ENCODE measurements at regions not wholly inside any gene's neighbourhood (a gene's known extent, or its start where the extent isn't known, plus 50 kb on each side); places are given as distances from the start of the nearest gene placed in this dataset.
"Not testable (repeated sequence)": the region's sequence is repeated elsewhere in the genome, so short reads cannot be mapped to it uniquely, and the experiment has no call there.

DNA sequence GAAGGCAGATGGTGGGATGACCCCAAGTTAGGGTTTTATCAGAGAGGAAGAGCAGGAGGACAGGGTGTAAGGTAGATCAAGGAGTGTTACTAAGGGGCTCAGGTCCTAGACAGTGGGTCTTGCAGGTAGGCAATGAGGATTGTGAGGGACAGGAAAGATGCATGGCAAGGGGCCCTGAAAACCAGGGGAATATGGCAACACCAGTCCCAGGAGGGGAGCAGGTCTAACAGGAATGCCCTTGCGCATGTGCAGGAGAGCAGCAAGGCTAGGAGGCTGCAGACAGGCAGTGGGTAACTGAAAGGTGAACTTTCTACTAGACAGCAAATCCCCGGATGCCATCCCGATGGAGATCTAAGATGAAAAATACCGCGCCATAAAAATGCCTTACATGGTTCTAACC is 211.3 kb downstream of the ALG10 start:
- H3K4me3 ChIP-seq (ENCODE audit: low read depth, poor library complexity, severe bottlenecking): no peak overlapping the region
- intact Hi-C loops (cut with DNase I; ENCODE audit: low total_unique reads): no loop called here
- DNase-seq (ENCODE audit: low spot score in 2 of 2): no peak
- WGBS, 2 donors: 91 to 93% methylated on average over 5 of the region's 5 CpGs
- TF ChIP-seq POLR2A (IDR thresholded peaks at IDR 0.05) (no peak), CTCF (IDR thresholded peaks at IDR 0.05) (no peak)

DNA sequence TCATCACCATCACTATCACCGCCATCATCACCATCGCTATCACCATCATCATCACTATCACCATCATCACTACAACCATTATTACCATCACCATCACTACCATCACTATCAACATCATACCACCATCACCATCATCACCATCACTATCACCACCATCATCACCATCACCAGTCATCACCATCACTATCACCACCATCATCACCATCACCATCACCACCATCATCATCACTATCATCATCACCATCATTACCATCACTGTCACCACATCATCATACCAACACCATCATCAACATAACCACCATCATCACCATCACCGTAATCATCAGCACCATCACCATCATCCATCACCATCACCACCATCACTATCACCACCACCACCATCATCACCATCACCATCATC is 213.8 kb downstream of the ALG10 start:
- intact Hi-C loops (cut with DNase I; ENCODE audit: low total_unique reads): no loop called here
- TF ChIP-seq POLR2A (IDR thresholded peaks at IDR 0.05) (no peak), CTCF (IDR thresholded peaks at IDR 0.05) (peak in 1 of 3 donors; percentile 37)
- no peak overlapping the region for H3K4me3 ChIP-seq (ENCODE audit: low read depth, poor library complexity, severe bottlenecking)
- DNase-seq (ENCODE audit: low spot score in 2 of 2): no peak
- WGBS, 2 donors: 90 to 94% methylated on average over 3 of the region's 3 CpGs

DNA sequence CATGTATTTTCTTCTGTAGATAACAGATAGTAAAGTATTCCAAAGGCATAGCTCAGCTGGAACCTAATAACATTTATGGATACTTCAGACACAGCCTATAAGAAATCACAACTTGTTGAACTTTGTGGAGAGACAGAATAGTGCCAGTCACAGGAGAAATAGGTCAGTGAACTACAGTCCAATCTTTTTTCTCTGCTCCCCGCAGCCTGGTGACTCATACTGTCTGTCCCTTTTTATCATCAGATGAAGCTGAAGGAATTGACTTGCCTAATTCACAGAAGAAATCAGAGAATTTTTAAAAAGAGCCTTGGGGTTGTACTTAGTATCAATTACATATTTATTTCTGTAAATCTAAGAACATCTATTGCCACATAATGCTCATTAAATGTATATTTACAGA is 222.3 kb downstream of the ALG10 start:
- intact Hi-C loops (cut with DNase I; ENCODE audit: low total_unique reads): no loop called here

GRCh38 chr12:34249271-34249670 is 227.0 kb downstream of the ALG10 start:
- no peak for TF ChIP-seq CTCF (IDR thresholded peaks at IDR 0.05)
- no peak for TF ChIP-seq POLR2A (IDR thresholded peaks at IDR 0.05)
- H3K4me3 ChIP-seq (ENCODE audit: low read depth, poor library complexity, severe bottlenecking): no peak overlapping the region
- no peak for DNase-seq (ENCODE audit: low spot score in 2 of 2)
- intact Hi-C loops (cut with DNase I; ENCODE audit: low total_unique reads): no loop called here
- WGBS, 2 donors: 90 to 96% methylated on average over 9 of the region's 9 CpGs

More for the DNA sequence above, 222.3 kb downstream of the ALG10 start:
- 84 to 87% methylated on average over 1 of the region's 1 CpG for WGBS, 2 donors
- DNase-seq (ENCODE audit: low spot score in 2 of 2): no peak
- TF ChIP-seq CTCF (IDR thresholded peaks at IDR 0.05) (no peak), POLR2A (IDR thresholded peaks at IDR 0.05) (no peak)
- H3K4me3 ChIP-seq (ENCODE audit: low read depth, poor library complexity, severe bottlenecking): no peak overlapping the region

- H3K4me3 ChIP-seq (ENCODE audit: low read depth, poor library complexity, severe bottlenecking); intact Hi-C loops (cut with DNase I; ENCODE audit: low total_unique reads); DNase-seq (ENCODE audit: low spot score in 2 of 2): not testable (repeated sequence)
- 87 to 90% methylated on average over 4 of the region's 4 CpGs for WGBS, 2 donors
Measured at GRCh38 chr12:34251879-34252278, 229.6 kb downstream of the ALG10 start.

- TF ChIP-seq CTCF (IDR thresholded peaks at IDR 0.05) (no peak), POLR2A (IDR thresholded peaks at IDR 0.05) (no peak)
- H3K4me3 ChIP-seq (ENCODE audit: low read depth, poor library complexity, severe bottlenecking): no peak overlapping the region
- 73 to 82% methylated on average over 4 of the region's 4 CpGs for WGBS, 2 donors
- intact Hi-C loops (cut with DNase I; ENCODE audit: low total_unique reads): no loop called here
- no peak for DNase-seq (ENCODE audit: low spot score in 2 of 2)
Measured at GRCh38 chr12:34253674-34254073, 231.4 kb downstream of the ALG10 start.
